SJCRH30 (cell line): ENCODE measurements at regions not wholly inside any gene's neighbourhood (a gene's known extent, or its start where the extent isn't known, plus 50 kb on each side); places are given as distances from the start of the nearest gene placed in this dataset.
A peak's percentile ranks its signal among the peaks of the same experiment; 100 is the strongest.

Experiments used
- DNase-seq, 2 experiments: peaks; one replicate each; pipeline ENCODE4 v3.0.0-alpha.2; 2015 to 2020
- H3K27ac ChIP-seq: fragments of 250-450 bp; sonication (Bioruptor Pico); 2 replicates; pipeline ENCODE4 v1.5.1; 2020; ENCODE audit warnings: mild to moderate bottlenecking, moderate library complexity
- H3K27me3 ChIP-seq: fragments of 250-450 bp; sonication (Bioruptor Pico); 2 replicates; pipeline ENCODE4 v1.5.1; 2020; ENCODE audit warnings: mild to moderate bottlenecking, moderate library complexity
- H3K36me3 ChIP-seq: fragments of 250-450 bp; sonication (Bioruptor Pico); 2 replicates; pipeline ENCODE4 v1.5.1; 2020; ENCODE audit warnings: mild to moderate bottlenecking, moderate library complexity
- H3K4me1 ChIP-seq: fragments of 250-450 bp; sonication (Bioruptor Pico); 2 replicates; pipeline ENCODE4 v1.5.1; 2020; ENCODE audit warnings: mild to moderate bottlenecking, moderate library complexity
- H3K4me3 ChIP-seq: fragments of 250-450 bp; sonication (Bioruptor Pico); 2 replicates; pipeline ENCODE4 v1.5.1; 2020; ENCODE audit warnings: mild to moderate bottlenecking, moderate library complexity
- H3K9me3 ChIP-seq: fragments of 250-450 bp; sonication (Bioruptor Pico); replicated peaks from 2 replicates; pipeline ENCODE4 v1.5.1; 2020; ENCODE audit warnings: mild to moderate bottlenecking, moderate library complexity

DNA sequence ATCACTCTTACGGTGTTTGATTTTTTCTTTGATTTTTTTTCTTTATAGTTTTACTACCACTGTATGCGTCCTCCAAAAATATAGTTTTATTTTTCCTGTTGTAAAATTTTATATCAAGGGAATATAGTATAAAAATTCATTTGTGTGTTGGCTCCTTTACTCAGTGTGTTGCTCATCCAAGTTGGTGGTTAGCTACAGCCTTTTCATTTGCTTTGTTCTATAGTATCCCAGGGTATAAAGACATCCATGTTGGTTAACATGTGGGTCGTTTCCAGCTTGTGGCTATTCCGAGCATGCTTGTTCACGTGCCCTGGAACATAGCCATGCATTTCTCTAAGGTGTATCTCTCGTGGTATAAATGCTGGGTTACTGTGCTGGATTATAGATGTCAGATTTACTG, 54.8 kb upstream of the DAB2 start:
- no peaks in the 10 kb centered on the region for H3K36me3 ChIP-seq
- no peaks in the 10 kb centered on the region for H3K9me3 ChIP-seq
- no peaks in the 10 kb centered on the region for H3K27me3 ChIP-seq

DNA sequence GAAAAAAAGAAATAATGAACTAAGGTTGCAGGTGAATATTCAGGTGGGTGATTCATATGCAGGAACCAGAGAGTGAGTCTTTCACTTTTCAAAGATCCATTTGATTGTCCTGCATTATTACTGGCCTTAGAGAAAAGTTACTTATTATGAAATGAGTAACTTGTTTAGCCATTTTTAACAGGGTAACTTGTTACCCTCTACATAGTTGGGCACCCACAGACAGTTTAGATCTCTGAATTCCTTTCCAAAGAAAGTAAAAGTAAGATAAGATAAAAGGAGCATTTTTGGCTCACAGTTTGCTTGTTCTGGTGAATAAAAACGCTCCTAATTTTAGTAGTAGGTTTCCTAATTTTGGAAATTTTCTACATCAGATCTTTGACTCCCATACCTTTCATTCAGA, 54.1 kb upstream of the DAB2 start:
- no peaks in the 10 kb centered on the region for H3K9me3 ChIP-seq
- no peaks in the 10 kb centered on the region for H3K27me3 ChIP-seq
- no peak for DNase-seq
- H3K27ac ChIP-seq, result no peak overlapping the region
- no peak overlapping the region for H3K4me3 ChIP-seq
- H3K4me1 ChIP-seq, result peaks cover 14% of the 10 kb centered on the region
- H3K36me3 ChIP-seq, result no peaks in the 10 kb centered on the region

More for the DNA sequence above, 54.8 kb upstream of the DAB2 start:
- H3K4me1 ChIP-seq, result peaks cover 14% of the 10 kb centered on the region
- no peak for DNase-seq
- no peak overlapping the region for H3K4me3 ChIP-seq
- no peak overlapping the region for H3K27ac ChIP-seq

DNA sequence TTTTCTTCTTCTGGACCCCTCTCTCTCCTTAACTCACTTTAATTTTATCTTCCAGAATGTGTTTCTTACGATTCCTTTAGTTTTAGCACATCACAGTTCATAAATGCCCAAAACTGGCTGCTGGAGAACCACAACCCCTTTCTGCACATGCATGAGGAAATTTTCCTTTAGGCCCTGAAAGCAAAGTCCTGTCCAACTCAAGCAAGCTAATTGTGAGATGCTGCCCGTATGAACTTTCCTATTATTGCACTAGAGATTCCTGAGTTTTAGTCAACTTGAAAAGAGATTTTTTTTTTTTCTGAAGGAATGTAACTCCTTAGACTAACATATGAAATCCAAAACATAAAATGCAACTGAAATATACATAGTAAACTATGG, 52.1 kb upstream of the DAB2 start:
- no peaks in the 10 kb centered on the region for H3K27me3 ChIP-seq
- no peaks in the 10 kb centered on the region for H3K36me3 ChIP-seq
- no peaks in the 10 kb centered on the region for H3K9me3 ChIP-seq
- no peak overlapping the region for H3K4me3 ChIP-seq
- DNase-seq, result no peak
- peak overlapping the region; percentile 31; the same call in 1 of the 2 replicates for H3K27ac ChIP-seq
- H3K4me1 ChIP-seq, result peaks cover 14% of the 10 kb centered on the region

DNA sequence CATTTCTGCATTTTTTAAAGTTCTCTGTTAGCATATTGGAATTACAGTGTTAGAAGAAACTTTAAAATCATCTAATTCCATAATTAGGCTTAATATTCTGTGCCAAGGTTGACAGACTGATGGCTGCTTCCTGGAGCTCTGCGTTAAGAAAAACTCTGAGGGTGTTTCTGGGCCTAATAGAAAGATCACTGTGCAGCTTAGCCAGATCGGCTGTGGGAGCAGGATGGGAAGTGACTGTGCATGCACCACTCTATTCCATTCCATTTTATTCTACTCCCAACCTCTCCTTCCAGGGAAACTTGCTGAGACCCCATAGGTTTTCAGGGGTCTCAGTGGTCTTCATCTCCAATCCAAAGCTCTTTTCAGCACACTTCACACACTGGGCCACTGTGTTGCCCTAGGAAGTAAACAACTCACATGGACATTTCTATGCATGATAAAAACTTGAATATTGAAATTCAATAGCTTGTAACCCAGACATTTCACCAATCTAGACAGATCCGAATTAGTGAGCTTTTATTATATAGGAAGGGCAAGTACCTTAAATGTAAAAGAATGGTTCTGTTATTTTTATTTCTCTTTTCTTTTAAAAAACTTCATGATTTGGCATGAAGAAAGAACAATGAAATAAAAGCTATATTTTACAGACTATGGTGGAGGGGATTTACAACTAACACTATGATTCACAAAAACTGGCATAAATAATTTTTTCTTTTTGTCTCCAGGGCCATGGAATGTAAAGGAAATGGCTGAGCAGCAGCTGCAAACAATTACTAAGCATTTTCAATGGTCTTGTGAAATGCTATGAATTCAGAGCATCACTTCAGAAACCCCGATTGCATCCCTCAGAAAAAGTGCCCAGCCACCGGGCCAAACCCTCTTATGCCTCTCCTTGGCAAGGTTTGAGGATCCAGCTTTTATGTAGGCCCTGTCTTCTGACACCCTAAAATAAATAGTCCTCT, 51.4 kb upstream of the DAB2 start:
- H3K27me3 ChIP-seq, result no peaks in the 10 kb centered on the region
- no peaks in the 10 kb centered on the region for H3K9me3 ChIP-seq
- peak overlapping the region; percentile 31; the same call in 1 of the 2 replicates for H3K27ac ChIP-seq
- no peak overlapping the region for H3K4me3 ChIP-seq
- peaks cover 14% of the 10 kb centered on the region for H3K4me1 ChIP-seq
- peak in 1 of 2 experiments; percentile 34 for DNase-seq
- no peaks in the 10 kb centered on the region for H3K36me3 ChIP-seq

DNA sequence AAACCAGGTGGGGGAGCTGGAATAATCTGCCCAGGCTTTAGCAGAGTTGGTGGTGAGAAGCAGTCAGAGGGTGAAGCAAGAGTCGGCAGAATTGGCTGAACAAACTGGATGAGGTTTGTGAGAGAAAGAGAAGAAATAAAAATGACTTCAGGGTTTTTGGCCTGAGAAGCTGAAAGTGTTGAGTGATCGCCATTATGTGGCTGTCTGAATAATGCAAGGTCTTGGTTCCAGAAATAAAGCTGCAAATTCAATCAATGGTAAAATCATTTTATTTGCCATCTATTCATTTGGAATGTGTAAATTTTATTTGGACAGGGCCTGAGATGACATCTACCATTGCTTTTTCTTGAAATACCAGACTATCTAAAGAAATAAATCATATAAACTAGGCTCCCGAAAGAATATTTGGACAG, 50.4 kb upstream of the DAB2 start:
- H3K4me1 ChIP-seq, result peaks cover 14% of the 10 kb centered on the region
- H3K36me3 ChIP-seq, result no peaks in the 10 kb centered on the region
- DNase-seq, result no peak
- H3K4me3 ChIP-seq, result no peak overlapping the region
- no peak overlapping the region for H3K27ac ChIP-seq
- H3K9me3 ChIP-seq, result no peaks in the 10 kb centered on the region
- no peaks in the 10 kb centered on the region for H3K27me3 ChIP-seq
